MG63 (cell line): ENCODE measurements at regions not wholly inside any gene's neighbourhood (a gene's known extent, or its start where the extent isn't known, plus 50 kb on each side); places are given as distances from the start of the nearest gene placed in this dataset.

Source experiments
- DNase-seq: peaks from one replicate; pipeline ENCODE4 v3.0.0-alpha.2; 2020
- H3K27me3 ChIP-seq: fragments of 250-450 bp; sonication (Bioruptor Pico); 2 replicates; pipeline ENCODE4 v1.5.1; 2020; ENCODE audit warnings: mild to moderate bottlenecking, moderate library complexity
- H3K36me3 ChIP-seq: fragments of 250-450 bp; sonication (Bioruptor Pico); 2 replicates; pipeline ENCODE4 v1.5.1; 2020; ENCODE audit warnings: mild to moderate bottlenecking, moderate library complexity
- H3K4me3 ChIP-seq: fragments of 250-450 bp; sonication (Bioruptor Pico); 2 replicates; pipeline ENCODE4 v1.5.1; 2020; ENCODE audit warnings: mild to moderate bottlenecking, moderate library complexity
- H3K9me3 ChIP-seq: fragments of 250-450 bp; sonication (Bioruptor Pico); 2 replicates; pipeline ENCODE4 v1.5.1; 2020; ENCODE audit warnings: mild to moderate bottlenecking, moderate library complexity

- no peak for DNase-seq
Measured at GRCh38 chr7:116337018-116337417, 126.7 kb downstream of the TES start.

GRCh38 chr7:116337800-116338199 is 127.5 kb downstream of the TES start:
- H3K27me3 ChIP-seq = no peaks in the 10 kb centered on the region
- DNase-seq = no peak
- no peaks in the 10 kb centered on the region for H3K36me3 ChIP-seq
- no peaks in the 10 kb centered on the region for H3K9me3 ChIP-seq
- no peak overlapping the region for H3K4me3 ChIP-seq

More at GRCh38 chr7:116337018-116337417, 126.7 kb downstream of the TES start:
- Histone ChIP-seq H3K36me3 (no peaks in the 10 kb centered on the region), H3K9me3 (no peaks in the 10 kb centered on the region), H3K4me3 (no peak overlapping the region), H3K27me3 (no peaks in the 10 kb centered on the region)

GRCh38 chr7:116339564-116339963 is 129.2 kb downstream of the TES start:
- Histone ChIP-seq H3K4me3 (no peak overlapping the region), H3K27me3 (no peaks in the 10 kb centered on the region), H3K9me3 (0 out of 2 replicates have a peak, but pooled peaks cover 2% of the 10 kb centered on the region), H3K36me3 (no peaks in the 10 kb centered on the region)
- DNase-seq = no peak

GRCh38 chr7:116340201-116340847 is 130.0 kb downstream of the TES start:
- no peak for DNase-seq
- Histone ChIP-seq H3K36me3 (no peaks in the 10 kb centered on the region), H3K9me3 (0 out of 2 replicates have a peak, but pooled peaks cover 2% of the 10 kb centered on the region), H3K27me3 (no peaks in the 10 kb centered on the region), H3K4me3 (no peak overlapping the region)

GRCh38 chr7:116340943-116341907 is 130.9 kb downstream of the TES start:
- no peak for DNase-seq
- no peak overlapping the region for H3K4me3 ChIP-seq
- 0 out of 2 replicates have a peak, but pooled peaks cover 2% of the 10 kb centered on the region for H3K9me3 ChIP-seq
- no peaks in the 10 kb centered on the region for H3K27me3 ChIP-seq
- H3K36me3 ChIP-seq = no peaks in the 10 kb centered on the region

- H3K4me3 ChIP-seq = no peak overlapping the region
- no peak for DNase-seq
- H3K9me3 ChIP-seq = peaks cover 4% of the 10 kb centered on the region; the same call in 1 of the 2 replicates
- H3K27me3 ChIP-seq = no peaks in the 10 kb centered on the region
- H3K36me3 ChIP-seq = no peaks in the 10 kb centered on the region
Measured at GRCh38 chr7:116342125-116342524, 131.8 kb downstream of the TES start.

GRCh38 chr7:116347151-116347832 is 137.0 kb downstream of the TES start:
- no peaks in the 10 kb centered on the region for H3K36me3 ChIP-seq
- DNase-seq = no peak
- H3K9me3 ChIP-seq = peaks cover 6% of the 10 kb centered on the region; the same call in 1 of the 2 replicates
- no peak overlapping the region for H3K4me3 ChIP-seq
- no peaks in the 10 kb centered on the region for H3K27me3 ChIP-seq

GRCh38 chr7:116348346-116348745 is 138.0 kb downstream of the TES start:
- no peak overlapping the region for H3K4me3 ChIP-seq
- no peaks in the 10 kb centered on the region for H3K36me3 ChIP-seq
- no peak for DNase-seq
- peaks cover 4% of the 10 kb centered on the region; the same call in 1 of the 2 replicates for H3K9me3 ChIP-seq
- H3K27me3 ChIP-seq = no peaks in the 10 kb centered on the region

GRCh38 chr7:116351966-116352365 is 141.6 kb downstream of the TES start:
- Histone ChIP-seq H3K36me3 (no peaks in the 10 kb centered on the region), H3K4me3 (no peak overlapping the region), H3K27me3 (no peaks in the 10 kb centered on the region), H3K9me3 (peaks cover 4% of the 10 kb centered on the region; the same call in 1 of the 2 replicates)
- no peak for DNase-seq

- Histone ChIP-seq H3K27me3 (no peaks in the 10 kb centered on the region), H3K9me3 (peaks cover 1% of the 10 kb centered on the region; the same call in 1 of the 2 replicates), H3K4me3 (no peak overlapping the region), H3K36me3 (no peaks in the 10 kb centered on the region; the same call in 1 of the 2 replicates)
- peak; percentile 24 for DNase-seq
Measured at GRCh38 chr7:116353647-116354046, 143.3 kb downstream of the TES start.

- Histone ChIP-seq H3K36me3 (no peaks in the 10 kb centered on the region; the same call in 1 of the 2 replicates), H3K9me3 (peaks cover 1% of the 10 kb centered on the region; the same call in 1 of the 2 replicates), H3K4me3 (no peak overlapping the region), H3K27me3 (no peaks in the 10 kb centered on the region)
- peak; percentile 75 for DNase-seq
Measured at GRCh38 chr7:116354171-116354545, 143.8 kb downstream of the TES start.

- H3K27me3 ChIP-seq = no peaks in the 10 kb centered on the region
- DNase-seq = peak; percentile 90
- peak overlapping the region; percentile 5; the same call in 1 of the 2 replicates for H3K4me3 ChIP-seq
- no peaks in the 10 kb centered on the region; the same call in 1 of the 2 replicates for H3K36me3 ChIP-seq
- peaks cover 3% of the 10 kb centered on the region for H3K9me3 ChIP-seq
Measured at GRCh38 chr7:116354546-116355423, 144.4 kb downstream of the TES start.

GRCh38 chr7:116355424-116355765 is 144.1 kb upstream of the CAV2 start:
- no peaks in the 10 kb centered on the region; the same call in 1 of the 2 replicates for H3K36me3 ChIP-seq
- H3K9me3 ChIP-seq = peaks cover 3% of the 10 kb centered on the region
- no peak for DNase-seq
- H3K4me3 ChIP-seq = peak overlapping the region; percentile 5; the same call in 1 of the 2 replicates
- no peaks in the 10 kb centered on the region for H3K27me3 ChIP-seq

GRCh38 chr7:116356333-116356965 is 143.1 kb upstream of the CAV2 start:
- DNase-seq = no peak
- Histone ChIP-seq H3K4me3 (no peak overlapping the region), H3K36me3 (no peaks in the 10 kb centered on the region; the same call in 1 of the 2 replicates), H3K9me3 (peaks cover 7% of the 10 kb centered on the region), H3K27me3 (no peaks in the 10 kb centered on the region)

GRCh38 chr7:116356979-116357378 is 142.6 kb upstream of the CAV2 start:
- Histone ChIP-seq H3K36me3 (no peaks in the 10 kb centered on the region; the same call in 1 of the 2 replicates), H3K9me3 (peaks cover 7% of the 10 kb centered on the region), H3K4me3 (no peak overlapping the region), H3K27me3 (no peaks in the 10 kb centered on the region)
- no peak for DNase-seq
